Omental fat pad (tissue), 3 donors: ENCODE measurements at regions not wholly inside any gene's neighbourhood (a gene's known extent, or its start where the extent isn't known, plus 50 kb on each side); places are given as distances from the start of the nearest gene placed in this dataset.

Experiments used
- ATAC-seq: fragments of 150-250 bp; one replicate; pipeline ENCODE4 v1.9.1; 2016; ENCODE audit warnings: mild to moderate bottlenecking, moderate library complexity; ENCODE audit not compliant: low FRiP score
- DNase-seq: peaks from one replicate; pipeline ENCODE4 v3.0.0-alpha.2; 2019; ENCODE audit warnings: low spot score
- CTCF ChIP-seq, 3 donors: fragments of 450-650 bp; IDR thresholded peaks; one replicate each; pipeline ENCODE4 v1.5.1; 2016 to 2017; ENCODE audit warnings: antibody characterized with exemption in 3 of 3, mild to moderate bottlenecking in 3 of 3, moderate library complexity in 2 of 3

- no peak for DNase-seq
- no peak for TF ChIP-seq CTCF (IDR thresholded peaks at IDR 0.05)
- ATAC-seq, result no peak
Measured at GRCh38 chr1:191971447-191971846, 186.8 kb upstream of the RGS18 start.

- ATAC-seq, result no peak
- no peak for TF ChIP-seq CTCF (IDR thresholded peaks at IDR 0.05)
- no peak for DNase-seq
Measured at GRCh38 chr1:191974004-191974403, 184.3 kb upstream of the RGS18 start.

- TF ChIP-seq CTCF (IDR thresholded peaks at IDR 0.05), result no peak
- DNase-seq (no peak), ATAC-seq (no peak)
Measured at GRCh38 chr1:191977874-191978506, 180.3 kb upstream of the RGS18 start.

- no peak for TF ChIP-seq CTCF (IDR thresholded peaks at IDR 0.05)
- no peak for ATAC-seq
- no peak for DNase-seq
Measured at GRCh38 chr1:191984856-191985255, 173.4 kb upstream of the RGS18 start.

GRCh38 chr1:191992118-191992517 is 166.1 kb upstream of the RGS18 start:
- no peak for ATAC-seq
- no peak for DNase-seq
- no peak for TF ChIP-seq CTCF (IDR thresholded peaks at IDR 0.05)

GRCh38 chr1:191993549-191993948 is 164.7 kb upstream of the RGS18 start:
- ATAC-seq (no peak), DNase-seq (no peak)
- no peak for TF ChIP-seq CTCF (IDR thresholded peaks at IDR 0.05)

- DNase-seq (no peak), ATAC-seq (no peak)
- TF ChIP-seq CTCF (IDR thresholded peaks at IDR 0.05), result no peak
Measured at GRCh38 chr1:192002063-192002462, 156.2 kb upstream of the RGS18 start.
